ENCODE measurements at regions not wholly inside any gene's neighbourhood (a gene's known extent, or its start where the extent isn't known, plus 50 kb on each side); places are given as distances from the start of the nearest gene placed in this dataset.

GRCh38 chr2:140144611-140145010, 1364.4 kb upstream of the NXPH2 start:
- no peak for TF ChIP-seq CTCF (IDR thresholded peaks at IDR 0.05)
- TF ChIP-seq ZFX (IDR thresholded peaks at IDR 0.05; ENCODE audit: borderline replicate concordance) = no peak

All from 22Rv1 (cell line).